SW480 (cell line): ENCODE measurements at regions not wholly inside any gene's neighbourhood (a gene's known extent, or its start where the extent isn't known, plus 50 kb on each side); places are given as distances from the start of the nearest gene placed in this dataset.
A peak's percentile ranks its signal among the peaks of the same experiment; 100 is the strongest.

Source experiments
- DNase-seq: peaks from one replicate; pipeline ENCODE4 v3.0.0-alpha.2; 2016; ENCODE audit warnings: low spot score

DNA sequence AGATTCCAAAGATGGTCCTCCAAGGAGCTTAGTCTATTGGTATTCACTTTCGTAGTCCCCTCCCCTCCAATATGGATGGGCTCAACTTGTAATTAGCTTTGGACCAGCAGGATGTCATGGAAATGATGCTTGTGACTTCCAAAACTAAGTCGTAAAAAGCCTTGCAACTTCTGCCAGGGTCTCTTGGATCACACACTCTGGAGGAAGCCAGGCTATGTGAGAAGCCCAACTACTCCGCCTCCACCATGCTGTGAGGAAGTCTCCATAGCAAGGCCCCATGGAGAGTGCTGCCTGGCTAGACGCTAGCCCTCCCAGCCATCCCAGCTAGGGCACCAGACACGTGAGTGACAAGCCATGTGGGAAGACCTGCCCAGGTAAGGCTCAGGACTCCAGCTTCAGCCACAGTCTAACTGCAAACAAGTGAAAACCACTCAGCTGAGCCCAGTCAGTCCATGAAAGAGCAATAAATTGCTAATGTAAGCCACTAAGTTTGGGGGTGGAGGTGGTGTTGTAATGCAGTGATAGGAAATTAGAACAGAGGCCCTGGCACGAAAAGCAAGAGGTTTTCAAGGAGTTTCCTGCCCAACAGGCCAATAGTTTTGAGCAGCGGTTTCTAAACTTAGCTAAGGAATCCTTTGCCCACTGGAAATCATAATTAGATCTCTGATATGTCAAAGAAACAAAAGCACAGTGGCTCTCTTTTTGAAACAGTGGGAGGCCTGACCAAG is 77.5 kb upstream of the GLI2 start:
- no peak for DNase-seq

DNA sequence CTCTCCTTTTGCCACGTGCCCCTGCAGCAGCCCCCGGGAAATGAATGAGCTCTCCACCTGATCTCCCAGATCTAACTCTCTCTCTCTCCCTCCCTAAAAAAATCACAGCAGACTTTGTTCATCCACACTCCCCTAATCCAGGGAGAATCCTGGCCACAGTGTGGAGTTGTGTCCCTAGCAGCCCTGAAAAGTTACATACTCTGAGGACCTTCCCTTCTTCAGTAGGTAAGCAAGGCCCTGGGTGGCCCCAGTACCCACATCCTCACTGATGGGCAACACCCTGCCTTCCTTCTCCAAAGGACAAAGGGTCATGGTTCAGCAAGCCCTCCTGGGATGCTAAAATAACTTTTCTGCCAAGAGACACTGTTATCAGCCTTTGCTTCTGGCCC is 76.9 kb upstream of the GLI2 start:
- no peak for DNase-seq

- DNase-seq = no peak
Observed at GRCh38 chr2:120659275-120659977, 76.2 kb upstream of the GLI2 start.

DNA sequence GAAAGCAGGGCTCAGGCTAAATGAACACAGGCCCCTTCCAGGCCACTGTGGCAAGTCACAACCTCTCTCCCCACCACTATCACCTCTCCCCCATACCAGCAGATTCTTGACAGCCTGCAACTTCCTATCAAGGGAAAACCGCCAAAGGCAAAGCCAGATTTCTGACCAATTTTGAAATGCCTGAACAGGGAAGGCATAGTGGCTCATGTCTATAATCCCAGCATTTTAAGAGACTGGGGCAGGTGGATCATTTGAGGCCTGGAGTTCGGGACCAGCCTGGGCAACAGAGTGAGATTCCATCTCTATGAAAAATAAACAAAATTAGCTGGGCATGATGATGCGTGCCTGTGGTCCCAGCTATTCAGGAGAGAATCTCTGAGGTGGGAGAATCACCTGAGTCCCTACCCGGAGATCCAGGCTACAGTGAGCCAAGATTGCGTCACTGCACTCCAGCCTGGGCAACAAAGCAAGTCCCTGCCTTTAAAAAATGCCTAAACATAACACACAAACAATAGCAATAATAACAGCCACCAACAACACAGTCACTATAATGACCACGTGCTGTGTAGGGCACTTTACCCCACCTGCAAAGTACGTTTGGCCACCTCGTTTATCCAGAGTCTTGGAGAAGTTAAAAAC is 75.5 kb upstream of the GLI2 start:
- no peak for DNase-seq

GRCh38 chr2:120660771-120661459 is 74.8 kb upstream of the GLI2 start:
- no peak for DNase-seq

DNA sequence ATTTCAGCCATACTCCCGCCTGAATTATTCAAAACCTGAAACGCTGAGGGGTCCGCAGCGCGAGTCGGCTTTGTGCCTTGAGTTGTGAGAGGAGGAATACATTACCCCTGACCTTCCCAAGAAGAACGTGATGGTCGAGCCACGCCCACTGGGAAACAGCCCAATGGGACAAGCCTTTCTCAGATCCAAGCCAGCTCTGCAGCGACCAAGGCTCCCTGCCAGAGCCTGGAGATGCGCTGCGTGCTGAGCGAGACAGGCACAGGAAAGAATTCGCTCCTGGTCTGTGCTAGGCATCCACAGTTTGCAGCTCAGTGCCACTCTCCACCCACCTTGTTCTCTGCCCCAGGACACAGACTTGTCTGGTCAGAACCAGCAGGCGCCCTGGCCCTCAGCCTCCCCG is 74.1 kb upstream of the GLI2 start:
- no peak for DNase-seq

DNA sequence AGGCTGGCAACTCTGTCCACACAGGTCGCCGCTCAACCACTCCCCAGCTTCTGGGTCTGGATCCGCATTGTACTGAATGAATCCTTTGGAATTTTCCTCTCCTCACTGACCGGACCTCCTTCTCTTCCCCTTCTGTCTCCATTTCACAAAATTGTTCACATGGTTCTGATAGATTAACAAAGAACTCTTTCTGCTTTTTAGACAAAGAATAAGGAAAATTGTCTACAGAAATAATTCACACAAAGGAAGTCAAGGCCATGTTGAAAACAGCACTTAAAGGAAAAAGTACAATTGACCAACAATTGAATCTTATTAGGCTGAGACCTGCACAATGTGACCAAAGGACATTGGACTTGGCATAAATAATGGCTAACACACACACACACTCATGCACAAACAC is 73.6 kb upstream of the GLI2 start:
- DNase-seq = no peak

- no peak for DNase-seq
Observed at GRCh38 chr2:120662746-120663145, 72.9 kb upstream of the GLI2 start.

GRCh38 chr2:120666433-120666832 is 69.2 kb upstream of the GLI2 start:
- peak; percentile 38 for DNase-seq

- no peak for DNase-seq
Observed at GRCh38 chr2:120667981-120668380, 67.7 kb upstream of the GLI2 start.

DNA sequence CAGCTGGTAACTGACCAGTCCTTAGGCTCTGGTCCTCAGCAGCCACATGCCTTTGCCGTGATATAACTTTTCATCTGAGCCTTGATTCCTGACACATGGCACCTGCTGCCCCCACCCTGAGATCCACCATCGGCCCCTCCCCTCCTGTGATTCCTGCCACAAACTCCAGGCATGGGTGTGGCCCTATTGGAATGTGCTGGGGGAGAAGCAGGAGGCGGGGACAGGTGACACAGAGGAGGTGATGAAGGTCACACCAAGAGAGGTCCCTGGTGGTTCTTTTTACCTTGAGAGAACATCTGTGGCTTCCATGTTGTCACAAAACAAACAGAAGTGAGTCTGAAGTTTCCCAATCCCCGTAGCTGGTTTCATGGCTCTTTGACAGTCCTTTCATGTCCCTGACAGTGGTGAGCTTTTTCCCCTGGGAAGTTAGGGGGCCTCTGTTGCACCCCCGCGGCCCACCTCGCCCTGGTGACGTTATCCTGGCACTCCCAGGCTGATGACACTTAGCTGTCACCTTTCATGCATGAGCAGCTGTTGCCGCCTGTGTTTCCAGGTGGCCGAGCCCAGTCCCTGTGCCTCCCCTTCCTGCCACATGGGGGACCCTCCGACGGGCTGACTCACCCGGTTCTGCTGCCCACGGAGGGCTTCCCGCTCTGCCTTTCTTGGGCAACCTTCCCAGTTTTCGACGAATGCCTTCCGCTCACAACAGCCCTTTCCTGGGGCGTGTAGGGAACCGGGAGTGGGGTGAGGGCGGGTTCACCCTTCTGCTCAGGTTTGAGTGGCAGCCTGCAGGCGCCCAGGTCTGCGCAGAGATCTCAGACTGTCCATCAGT is 66.3 kb upstream of the GLI2 start:
- peak; percentile 99 for DNase-seq

GRCh38 chr2:120669971-120670370 is 65.7 kb upstream of the GLI2 start:
- DNase-seq = no peak

- DNase-seq = no peak
Observed at GRCh38 chr2:120670371-120670770, 65.3 kb upstream of the GLI2 start.

DNA sequence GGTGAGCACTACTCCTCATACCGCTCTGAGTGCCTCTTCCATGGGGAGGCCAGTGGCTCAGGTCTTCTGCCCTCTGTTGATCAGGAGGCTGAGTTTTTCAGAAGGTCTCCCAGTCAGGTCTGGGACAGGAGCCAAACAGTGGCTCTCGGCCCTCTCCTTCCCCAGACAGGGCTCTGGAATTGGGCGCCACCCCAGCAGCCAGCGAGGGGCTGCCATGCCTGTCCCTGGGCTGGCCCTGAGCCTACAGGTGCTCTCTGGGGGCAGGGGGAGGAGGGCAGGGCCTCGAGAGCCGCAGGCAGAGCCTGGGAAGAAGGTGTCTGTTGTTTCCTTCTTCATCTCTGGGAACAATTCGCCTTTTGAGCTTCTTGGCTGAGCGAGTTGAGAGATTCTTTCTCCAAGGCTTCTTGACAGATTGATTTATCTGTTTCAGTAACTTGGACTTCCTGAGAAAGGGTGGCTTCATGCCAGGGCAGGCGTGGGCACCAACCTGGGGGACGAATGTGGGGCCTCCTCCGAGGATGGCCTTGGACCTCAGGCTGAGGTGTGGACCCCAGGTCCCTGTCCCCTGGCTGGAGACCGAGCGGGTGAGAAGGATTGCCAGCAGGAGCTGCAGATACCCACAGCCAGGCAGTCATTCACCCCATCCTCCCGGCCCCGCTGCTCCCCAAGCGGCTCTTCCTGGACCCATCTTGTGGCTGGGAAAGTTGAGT is 64.7 kb upstream of the GLI2 start:
- no peak for DNase-seq

DNA sequence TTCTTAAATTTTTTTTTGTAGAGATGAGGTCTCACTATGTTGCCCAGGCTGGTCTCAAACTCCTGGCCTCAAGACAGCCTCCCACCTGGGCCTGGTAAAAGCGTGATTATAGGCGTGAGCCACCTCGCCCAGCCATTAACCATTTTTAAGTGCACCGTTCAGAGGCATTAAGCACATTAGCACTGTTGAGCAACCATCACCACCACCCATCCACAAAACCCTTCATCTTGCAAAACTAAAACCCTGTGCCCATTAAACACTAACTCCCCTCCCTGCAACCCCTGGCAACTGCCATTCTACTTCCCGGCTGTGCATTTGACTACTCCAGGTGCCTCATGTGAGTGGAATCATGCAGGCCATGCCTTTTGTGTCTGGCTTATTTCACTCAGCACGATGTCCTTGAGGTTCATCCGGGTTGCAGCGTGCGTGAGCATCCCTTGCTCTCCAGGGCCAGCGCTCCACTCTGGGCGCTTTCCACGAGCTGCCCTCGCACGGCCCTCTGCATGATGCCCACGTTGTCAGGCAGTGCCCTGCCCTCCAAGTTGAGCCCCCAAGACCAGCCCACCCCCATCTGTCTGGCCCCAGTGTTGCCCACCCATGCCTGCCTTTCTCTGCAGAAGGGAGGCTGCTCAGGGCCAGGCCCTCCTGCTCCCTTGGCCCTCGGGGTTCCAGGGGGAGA is 63.0 kb upstream of the GLI2 start:
- DNase-seq = no peak

- DNase-seq = no peak
Observed at GRCh38 chr2:120673205-120673550, 62.5 kb upstream of the GLI2 start.

GRCh38 chr2:120673571-120674061 is 62.1 kb upstream of the GLI2 start:
- DNase-seq = no peak

GRCh38 chr2:120674246-120675170 is 61.2 kb upstream of the GLI2 start:
- DNase-seq = no peak

- peak; percentile 47 for DNase-seq
Observed at GRCh38 chr2:120675460-120676130, 60.1 kb upstream of the GLI2 start.
